SK-N-SH (cell line): ENCODE measurements at regions not wholly inside any gene's neighbourhood (a gene's known extent, or its start where the extent isn't known, plus 50 kb on each side); places are given as distances from the start of the nearest gene placed in this dataset.

Source experiments
- CTCF ChIA-PET: fragments of 300-600, 350-600 bp; formaldehyde crosslinking; extraction: SDS; loops from one replicate; lab custom pipeline; 2021; lab: Yijun Ruan, JAX
- POLR2A ChIA-PET: fragments of 350-600 bp; sonication (Branson Sonifier 250); formaldehyde crosslinking; extraction: SDS; loops from one replicate; lab custom pipeline; 2020; ENCODE audit warnings: antibody characterized with exemption, inconsistent platforms; lab: Yijun Ruan, JAX
- DNase-seq: peaks from one replicate; pipeline ENCODE4 v3.0.0; 2012
- H2AFZ ChIP-seq: fragments of 200-600 bp; sonication (generic); 2 replicates; pipeline ENCODE4 v1.8.1; 2016; ENCODE audit warnings: antibody characterized with exemption, mild to moderate bottlenecking, low read depth
- H3F3A ChIP-seq: fragments of 200-600 bp; sonication (generic); replicated peaks from 2 replicates; pipeline ENCODE3; 2016; ENCODE audit warnings: antibody characterized with exemption, mild to moderate bottlenecking; ENCODE audit not compliant: insufficient read depth
- H3K27ac ChIP-seq, 2 experiments: fragments of 200-500 bp in 1 of 2; fragments of 200-600 bp in 1 of 2; sonication (Bioruptor generic) in 1 of 2; sonication (generic), shearing (Covaris generic) in 1 of 2; 2 replicates each; pipeline versions ENCODE4 v1.5.1 to v1.6.1; 2014 to 2016; ENCODE audit warnings: low read depth in 2 of 2, inconsistent platforms in 1 of 2, low read length in 1 of 2, mild to moderate bottlenecking in 1 of 2, mixed read lengths in 1 of 2
- H3K27me3 ChIP-seq: fragments of 200-600 bp; sonication (generic), shearing (Covaris generic); 2 replicates; pipeline ENCODE4 v1.6.1; 2016; ENCODE audit warnings: mixed run types; ENCODE audit not compliant: insufficient read depth
- H3K36me3 ChIP-seq, 2 experiments: fragments of 200-500 bp in 1 of 2; fragments of 200-600 bp in 1 of 2; sonication (Bioruptor generic) in 1 of 2; sonication (generic) in 1 of 2; replicated peaks in 1 of 2; 2 replicates each; pipeline versions ENCODE3 to v1.5.1; 2014 to 2016; ENCODE audit warnings: low read length in 1 of 2, mild to moderate bottlenecking in 1 of 2; ENCODE audit not compliant: insufficient read depth in 2 of 2, control insufficient read depth in 1 of 2
- H3K4me1 ChIP-seq, 2 experiments: fragments of 200-500 bp in 1 of 2; fragments of 200-600 bp in 1 of 2; sonication (Bioruptor generic) in 1 of 2; sonication (generic), shearing (Covaris generic) in 1 of 2; 2 replicates each; pipeline versions ENCODE4 v1.5.1 to v1.6.1; 2014 to 2016; ENCODE audit warnings: low read depth in 1 of 2, low read length in 1 of 2, mixed run types in 1 of 2; ENCODE audit not compliant: insufficient read depth in 2 of 2, control insufficient read depth in 1 of 2
- H3K4me2 ChIP-seq: fragments of 200-600 bp; sonication (generic), shearing (Covaris generic); 2 replicates; pipeline ENCODE4 v1.6.1; 2017; ENCODE audit warnings: mixed run types
- H3K4me3 ChIP-seq, 2 experiments: fragments of 200-500 bp in 1 of 2; fragments of 200-600 bp in 1 of 2; sonication (Bioruptor generic) in 1 of 2; sonication (generic), shearing (Covaris generic) in 1 of 2; 2 replicates each; pipeline versions ENCODE4 v1.5.1 to v1.8.1; 2014 to 2016; ENCODE audit warnings: low read depth in 2 of 2, inconsistent platforms in 1 of 2, low read length in 1 of 2, mild to moderate bottlenecking in 1 of 2, mixed read lengths in 1 of 2, moderate library complexity in 1 of 2
- H3K79me2 ChIP-seq: fragments of 200-600 bp; sonication (generic); 2 replicates; pipeline ENCODE4 v1.8.1; 2017; ENCODE audit warnings: mild to moderate bottlenecking; ENCODE audit not compliant: insufficient read depth
- H3K9ac ChIP-seq: fragments of 200-600 bp; sonication (generic); 2 replicates; pipeline ENCODE4 v1.6.1; 2017; ENCODE audit warnings: mixed run types
- H3K9me2 ChIP-seq: fragments of 200-600 bp; sonication (generic); 2 replicates; pipeline ENCODE4 v1.6.1; 2017; ENCODE audit warnings: mixed run types
- H3K9me3 ChIP-seq: fragments of 200-600 bp; sonication (generic); 2 replicates; pipeline ENCODE4 v1.6.1; 2017; ENCODE audit warnings: mixed run types, mild to moderate bottlenecking, moderate library complexity
- H4K20me1 ChIP-seq: fragments of 200-600 bp; sonication (generic); 2 replicates; pipeline ENCODE4 v1.6.1; 2017; ENCODE audit warnings: mild to moderate bottlenecking, mixed run types; ENCODE audit not compliant: insufficient read depth
- CHD2 ChIP-seq: fragments of 150-350 bp; IDR thresholded peaks from 2 replicates; pipeline ENCODE4 v1.6.1; 2018; ENCODE audit warnings: low read length; ENCODE audit not compliant: partially characterized antibody
- ELF1 ChIP-seq: IDR thresholded peaks from 2 replicates; pipeline ENCODE4 v1.4.0; 2012
- FOSL2 ChIP-seq: IDR thresholded peaks from 2 replicates; pipeline ENCODE4 v1.4.0; 2012; ENCODE audit warnings: low read depth, mild to moderate bottlenecking, moderate library complexity, borderline replicate concordance
- FOXJ3 ChIP-seq: sonication (generic); formaldehyde crosslinking; IDR thresholded peaks from 2 replicates; pipeline ENCODE4 v1.5.1; 2020; ENCODE audit warnings: mild to moderate bottlenecking, missing genetic modification reagents
- GABPA ChIP-seq: IDR thresholded peaks from 2 replicates; pipeline ENCODE4 v1.4.0; 2012; ENCODE audit warnings: low read depth, mild to moderate bottlenecking
- MXI1 ChIP-seq: IDR thresholded peaks from 2 replicates; pipeline ENCODE4 v1.6.1; 2012; ENCODE audit warnings: mild to moderate bottlenecking, low read depth, low read length, improper control_type of control experiment
- NFIC ChIP-seq: IDR thresholded peaks from 2 replicates; pipeline ENCODE4 v1.4.0; 2012; ENCODE audit warnings: borderline replicate concordance
- RCOR1 ChIP-seq: fragments of 150-350 bp; IDR thresholded peaks from 2 replicates; pipeline ENCODE4 v1.6.1; 2017; ENCODE audit warnings: antibody characterized with exemption, low read length
- RXRA ChIP-seq: IDR thresholded peaks from 2 replicates; pipeline ENCODE4 v1.4.0; 2012; ENCODE audit warnings: low read depth, mild to moderate bottlenecking, borderline replicate concordance
- SIN3A ChIP-seq: IDR thresholded peaks from 2 replicates; pipeline ENCODE4 v1.6.1; 2012; ENCODE audit warnings: low read depth, mild to moderate bottlenecking, low read length, moderate library complexity, borderline replicate concordance
- SMC3 ChIP-seq: IDR thresholded peaks from 2 replicates; pipeline ENCODE4 v1.6.1; 2012; ENCODE audit warnings: low read depth, low read length, improper control_type of control experiment
- TAF1 ChIP-seq: IDR thresholded peaks from 2 replicates; pipeline ENCODE4 v1.6.1; 2012; ENCODE audit warnings: low read depth, mild to moderate bottlenecking, low read length, moderate library complexity, borderline replicate concordance
- TEAD4 ChIP-seq: IDR thresholded peaks from 2 replicates; pipeline ENCODE4 v1.4.0; 2012; ENCODE audit warnings: mild to moderate bottlenecking, borderline replicate concordance; ENCODE audit not compliant: insufficient read depth
- YY1 ChIP-seq: IDR thresholded peaks from 2 replicates; pipeline ENCODE4 v1.4.0; 2012; ENCODE audit warnings: low read depth, mild to moderate bottlenecking
- WGBS: methylation state at CpG from one replicate; pipeline ENCODE4 v1.1.6; 2017; ENCODE audit warnings: low lambda C conversion rate; 5-methylcytosine and 5-hydroxymethylcytosine counted together
- TF ChIP-seq, protein P1 (sequence below): IDR thresholded peaks from 2 replicates; pipeline ENCODE4 v1.6.1; 2012; ENCODE audit warnings: mild to moderate bottlenecking, low read depth, low read length, moderate library complexity
- TF ChIP-seq, protein P2 (sequence below): fragments of 150-350 bp; IDR thresholded peaks from 2 replicates; pipeline ENCODE4 v1.6.1; 2016; ENCODE audit warnings: mild to moderate bottlenecking, low read depth, low read length
- TF ChIP-seq, protein P3 (sequence below): IDR thresholded peaks from 2 replicates; pipeline ENCODE4 v1.4.0; 2012; ENCODE audit warnings: low read depth, borderline replicate concordance

- TF ChIP-seq, protein P1, sequence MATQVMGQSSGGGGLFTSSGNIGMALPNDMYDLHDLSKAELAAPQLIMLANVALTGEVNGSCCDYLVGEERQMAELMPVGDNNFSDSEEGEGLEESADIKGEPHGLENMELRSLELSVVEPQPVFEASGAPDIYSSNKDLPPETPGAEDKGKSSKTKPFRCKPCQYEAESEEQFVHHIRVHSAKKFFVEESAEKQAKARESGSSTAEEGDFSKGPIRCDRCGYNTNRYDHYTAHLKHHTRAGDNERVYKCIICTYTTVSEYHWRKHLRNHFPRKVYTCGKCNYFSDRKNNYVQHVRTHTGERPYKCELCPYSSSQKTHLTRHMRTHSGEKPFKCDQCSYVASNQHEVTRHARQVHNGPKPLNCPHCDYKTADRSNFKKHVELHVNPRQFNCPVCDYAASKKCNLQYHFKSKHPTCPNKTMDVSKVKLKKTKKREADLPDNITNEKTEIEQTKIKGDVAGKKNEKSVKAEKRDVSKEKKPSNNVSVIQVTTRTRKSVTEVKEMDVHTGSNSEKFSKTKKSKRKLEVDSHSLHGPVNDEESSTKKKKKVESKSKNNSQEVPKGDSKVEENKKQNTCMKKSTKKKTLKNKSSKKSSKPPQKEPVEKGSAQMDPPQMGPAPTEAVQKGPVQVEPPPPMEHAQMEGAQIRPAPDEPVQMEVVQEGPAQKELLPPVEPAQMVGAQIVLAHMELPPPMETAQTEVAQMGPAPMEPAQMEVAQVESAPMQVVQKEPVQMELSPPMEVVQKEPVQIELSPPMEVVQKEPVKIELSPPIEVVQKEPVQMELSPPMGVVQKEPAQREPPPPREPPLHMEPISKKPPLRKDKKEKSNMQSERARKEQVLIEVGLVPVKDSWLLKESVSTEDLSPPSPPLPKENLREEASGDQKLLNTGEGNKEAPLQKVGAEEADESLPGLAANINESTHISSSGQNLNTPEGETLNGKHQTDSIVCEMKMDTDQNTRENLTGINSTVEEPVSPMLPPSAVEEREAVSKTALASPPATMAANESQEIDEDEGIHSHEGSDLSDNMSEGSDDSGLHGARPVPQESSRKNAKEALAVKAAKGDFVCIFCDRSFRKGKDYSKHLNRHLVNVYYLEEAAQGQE = no peak
- TF ChIP-seq RCOR1 (no peak), YY1 (no peak), GABPA (no peak), MXI1 (no peak), SIN3A (no peak), SMC3 (no peak), FOXJ3 (CRISPR knock-in tag) (no peak), CHD2 (no peak), NFIC (no peak), RXRA (no peak), ELF1 (no peak), TAF1 (no peak), FOSL2 (no peak), TEAD4 (no peak)
- TF ChIP-seq, protein P2, sequence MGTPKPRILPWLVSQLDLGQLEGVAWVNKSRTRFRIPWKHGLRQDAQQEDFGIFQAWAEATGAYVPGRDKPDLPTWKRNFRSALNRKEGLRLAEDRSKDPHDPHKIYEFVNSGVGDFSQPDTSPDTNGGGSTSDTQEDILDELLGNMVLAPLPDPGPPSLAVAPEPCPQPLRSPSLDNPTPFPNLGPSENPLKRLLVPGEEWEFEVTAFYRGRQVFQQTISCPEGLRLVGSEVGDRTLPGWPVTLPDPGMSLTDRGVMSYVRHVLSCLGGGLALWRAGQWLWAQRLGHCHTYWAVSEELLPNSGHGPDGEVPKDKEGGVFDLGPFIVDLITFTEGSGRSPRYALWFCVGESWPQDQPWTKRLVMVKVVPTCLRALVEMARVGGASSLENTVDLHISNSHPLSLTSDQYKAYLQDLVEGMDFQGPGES = no peak
- TF ChIP-seq, protein P3, sequence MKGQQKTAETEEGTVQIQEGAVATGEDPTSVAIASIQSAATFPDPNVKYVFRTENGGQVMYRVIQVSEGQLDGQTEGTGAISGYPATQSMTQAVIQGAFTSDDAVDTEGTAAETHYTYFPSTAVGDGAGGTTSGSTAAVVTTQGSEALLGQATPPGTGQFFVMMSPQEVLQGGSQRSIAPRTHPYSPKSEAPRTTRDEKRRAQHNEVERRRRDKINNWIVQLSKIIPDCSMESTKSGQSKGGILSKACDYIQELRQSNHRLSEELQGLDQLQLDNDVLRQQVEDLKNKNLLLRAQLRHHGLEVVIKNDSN = no peak
- H4K20me1 ChIP-seq = no peaks in the 10 kb centered on the region
- H3K36me3 ChIP-seq = no peaks in the 10 kb centered on the region
- 11% methylated on average over 1 of the region's 1 CpG for WGBS
- peaks cover 3% of the 10 kb centered on the region; the same call in 1 of the 2 replicates for H3K27me3 ChIP-seq
- no peak overlapping the region for H2AFZ ChIP-seq
- ChIA-PET CTCF (no interaction called here), POLR2A (no interaction called here)
- H3K4me1 ChIP-seq = no peaks in the 10 kb centered on the region
- DNase-seq = no peak
- H3K79me2 ChIP-seq = no peaks in the 10 kb centered on the region
- no peaks in the 10 kb centered on the region for H3F3A ChIP-seq
- H3K4me2 ChIP-seq = no peak overlapping the region
- no peak overlapping the region for H3K4me3 ChIP-seq
- H3K27ac ChIP-seq = no peak overlapping the region
- H3K9me2 ChIP-seq = no peaks in the 10 kb centered on the region
- no peak overlapping the region for H3K9ac ChIP-seq
- no peaks in the 10 kb centered on the region for H3K9me3 ChIP-seq
Measured at GRCh38 chr4:71162386-71162785, 168.9 kb downstream of the DCK start.
